ENCODE measurements at regions not wholly inside any gene's neighbourhood (a gene's known extent, or its start where the extent isn't known, plus 50 kb on each side); places are given as distances from the start of the nearest gene placed in this dataset.

GRCh38 chr3:162777118-162777517 is 1280.5 kb downstream of the OTOL1 start:
- no peaks in the 10 kb centered on the region for H3K9me3 Mint-ChIP-seq
- H3K4me1 ChIP-seq (ENCODE audit: insufficient read depth, low read length) = no peaks in the 10 kb centered on the region
- no peak for ATAC-seq (ENCODE audit: poor library complexity)
- no peaks in the 10 kb centered on the region for H3K36me3 ChIP-seq (ENCODE audit: insufficient read depth, low read length)
- H3K4me3 Mint-ChIP-seq = no peak overlapping the region
- POLR2A ChIA-PET = no interaction called here
- intact Hi-C loops (cut with DNase I, micrococcal nuclease) = no loop called here
- no peaks in the 10 kb centered on the region for H3K27me3 ChIP-seq (ENCODE audit: control insufficient read depth in 1 of 2, insufficient read depth in 2 of 2, low read length in 2 of 2)
- no peaks in the 10 kb centered on the region for H3K36me3 Mint-ChIP-seq (ENCODE audit: low read depth)
- no peak overlapping the region for H3K27ac Mint-ChIP-seq
- no peaks in the 10 kb centered on the region for H3K9me3 ChIP-seq (ENCODE audit: control insufficient read depth in 1 of 2, insufficient read depth in 1 of 2, low read length in 2 of 2)
- no peaks in the 10 kb centered on the region for H3K4me1 Mint-ChIP-seq (ENCODE audit: low read depth)
- no peak for DNase-seq
- CTCF ChIA-PET = no interaction called here
- no peak for TF ChIP-seq CTCF (IDR thresholded peaks at IDR 0.05)
- no peak overlapping the region for H3K27ac ChIP-seq (ENCODE audit: low read depth in 1 of 2, low read length in 2 of 2)
- H3K4me3 ChIP-seq (ENCODE audit: low read length) = no peak overlapping the region
- H3K27me3 Mint-ChIP-seq = no peaks in the 10 kb centered on the region

- intact Hi-C loops (cut with DNase I, micrococcal nuclease) = no loop called here
- Mint-ChIP-seq H3K27ac (no peak overlapping the region), H3K27me3 (no peaks in the 10 kb centered on the region), H3K9me3 (no peaks in the 10 kb centered on the region), H3K4me3 (no peak overlapping the region), H3K4me1 (ENCODE audit: low read depth) (no peaks in the 10 kb centered on the region), H3K36me3 (ENCODE audit: low read depth) (no peaks in the 10 kb centered on the region)
- TF ChIP-seq CTCF (IDR thresholded peaks at IDR 0.05) = no peak
- no peak overlapping the region for H3K4me3 ChIP-seq (ENCODE audit: low read length)
- no peaks in the 10 kb centered on the region for H3K4me1 ChIP-seq (ENCODE audit: insufficient read depth, low read length)
- ChIA-PET POLR2A (no interaction called here), CTCF (no interaction called here)
- DNase-seq = no peak
- H3K9me3 ChIP-seq (ENCODE audit: control insufficient read depth in 1 of 2, insufficient read depth in 1 of 2, low read length in 2 of 2) = no peaks in the 10 kb centered on the region
- ATAC-seq (ENCODE audit: poor library complexity) = no peak
- no peaks in the 10 kb centered on the region for H3K36me3 ChIP-seq (ENCODE audit: insufficient read depth, low read length)
- no peaks in the 10 kb centered on the region for H3K27me3 ChIP-seq (ENCODE audit: control insufficient read depth in 1 of 2, insufficient read depth in 2 of 2, low read length in 2 of 2)
- H3K27ac ChIP-seq (ENCODE audit: low read depth in 1 of 2, low read length in 2 of 2) = no peak overlapping the region
Measured at GRCh38 chr3:162780313-162780712, 1283.7 kb downstream of the OTOL1 start.

GRCh38 chr3:162799910-162800309 is 1303.3 kb downstream of the OTOL1 start:
- DNase-seq = no peak
- no peak overlapping the region for H3K4me3 Mint-ChIP-seq
- no peaks in the 10 kb centered on the region for H3K9me3 ChIP-seq (ENCODE audit: control insufficient read depth in 1 of 2, insufficient read depth in 1 of 2, low read length in 2 of 2)
- ATAC-seq (ENCODE audit: poor library complexity) = no peak
- no peaks in the 10 kb centered on the region for H3K4me1 Mint-ChIP-seq (ENCODE audit: low read depth)
- H3K9me3 Mint-ChIP-seq = no peaks in the 10 kb centered on the region
- no peaks in the 10 kb centered on the region for H3K27me3 ChIP-seq (ENCODE audit: control insufficient read depth in 1 of 2, insufficient read depth in 2 of 2, low read length in 2 of 2)
- ChIA-PET POLR2A (no interaction called here), CTCF (no interaction called here)
- no peak for TF ChIP-seq CTCF (IDR thresholded peaks at IDR 0.05)
- H3K27me3 Mint-ChIP-seq = no peaks in the 10 kb centered on the region
- intact Hi-C loops (cut with DNase I, micrococcal nuclease) = no loop called here
- no peaks in the 10 kb centered on the region for H3K36me3 ChIP-seq (ENCODE audit: insufficient read depth, low read length)
- H3K4me1 ChIP-seq (ENCODE audit: insufficient read depth, low read length) = no peaks in the 10 kb centered on the region
- H3K27ac ChIP-seq (ENCODE audit: low read depth in 1 of 2, low read length in 2 of 2) = no peak overlapping the region
- no peaks in the 10 kb centered on the region for H3K36me3 Mint-ChIP-seq (ENCODE audit: low read depth)
- H3K27ac Mint-ChIP-seq = no peak overlapping the region
- no peak overlapping the region for H3K4me3 ChIP-seq (ENCODE audit: low read length)

All from CD4-positive, alpha-beta T cell (primary cell).